ENCODE measurements at regions not wholly inside any gene's neighbourhood (a gene's known extent, or its start where the extent isn't known, plus 50 kb on each side); places are given as distances from the start of the nearest gene placed in this dataset.

GRCh38 chr1:198936371-198937083 is 297.7 kb downstream of the PTPRC start:
- TF ChIP-seq RAD21 (conservative IDR thresholded peaks at IDR 0.05) (no peak), TAF1 (IDR thresholded peaks at IDR 0.05; ENCODE audit: low read depth) (no peak), POLR2AphosphoS5 (IDR thresholded peaks at IDR 0.05) (no peak)
- TF ChIP-seq, protein P1, sequence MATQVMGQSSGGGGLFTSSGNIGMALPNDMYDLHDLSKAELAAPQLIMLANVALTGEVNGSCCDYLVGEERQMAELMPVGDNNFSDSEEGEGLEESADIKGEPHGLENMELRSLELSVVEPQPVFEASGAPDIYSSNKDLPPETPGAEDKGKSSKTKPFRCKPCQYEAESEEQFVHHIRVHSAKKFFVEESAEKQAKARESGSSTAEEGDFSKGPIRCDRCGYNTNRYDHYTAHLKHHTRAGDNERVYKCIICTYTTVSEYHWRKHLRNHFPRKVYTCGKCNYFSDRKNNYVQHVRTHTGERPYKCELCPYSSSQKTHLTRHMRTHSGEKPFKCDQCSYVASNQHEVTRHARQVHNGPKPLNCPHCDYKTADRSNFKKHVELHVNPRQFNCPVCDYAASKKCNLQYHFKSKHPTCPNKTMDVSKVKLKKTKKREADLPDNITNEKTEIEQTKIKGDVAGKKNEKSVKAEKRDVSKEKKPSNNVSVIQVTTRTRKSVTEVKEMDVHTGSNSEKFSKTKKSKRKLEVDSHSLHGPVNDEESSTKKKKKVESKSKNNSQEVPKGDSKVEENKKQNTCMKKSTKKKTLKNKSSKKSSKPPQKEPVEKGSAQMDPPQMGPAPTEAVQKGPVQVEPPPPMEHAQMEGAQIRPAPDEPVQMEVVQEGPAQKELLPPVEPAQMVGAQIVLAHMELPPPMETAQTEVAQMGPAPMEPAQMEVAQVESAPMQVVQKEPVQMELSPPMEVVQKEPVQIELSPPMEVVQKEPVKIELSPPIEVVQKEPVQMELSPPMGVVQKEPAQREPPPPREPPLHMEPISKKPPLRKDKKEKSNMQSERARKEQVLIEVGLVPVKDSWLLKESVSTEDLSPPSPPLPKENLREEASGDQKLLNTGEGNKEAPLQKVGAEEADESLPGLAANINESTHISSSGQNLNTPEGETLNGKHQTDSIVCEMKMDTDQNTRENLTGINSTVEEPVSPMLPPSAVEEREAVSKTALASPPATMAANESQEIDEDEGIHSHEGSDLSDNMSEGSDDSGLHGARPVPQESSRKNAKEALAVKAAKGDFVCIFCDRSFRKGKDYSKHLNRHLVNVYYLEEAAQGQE (IDR thresholded peaks at IDR 0.05; ENCODE audit: borderline replicate concordance), result peak; percentile 78
- no peaks in the 10 kb centered on the region for H3K27me3 ChIP-seq (ENCODE audit: insufficient read depth, low read depth, low read length)
- H3K4me2 ChIP-seq (ENCODE audit: low read length), result peak overlapping the region; percentile 30
- H3K9me3 ChIP-seq (ENCODE audit: low read length), result no peaks in the 10 kb centered on the region
- no peaks in the 10 kb centered on the region for H3K36me3 ChIP-seq (ENCODE audit: insufficient read depth, low read length)
- H3K4me3 ChIP-seq (ENCODE audit: low read length), result peak overlapping the region; percentile 72
- H3K27ac ChIP-seq (ENCODE audit: low read length), result peak overlapping the region; percentile 80
- H4K20me1 ChIP-seq (ENCODE audit: insufficient read depth), result no peaks in the 10 kb centered on the region
- H2AFZ ChIP-seq (ENCODE audit: low read depth, low read length), result no peak overlapping the region
- H3K9me2 ChIP-seq (ENCODE audit: insufficient read depth, low read length), result no peaks in the 10 kb centered on the region
- no peaks in the 10 kb centered on the region for H3F3A ChIP-seq (ENCODE audit: insufficient read depth, low read length, poor library complexity, severe bottlenecking)
- peak overlapping the region; percentile 70 for H3K9ac ChIP-seq (ENCODE audit: low read length)
- peaks cover 49% of the 10 kb centered on the region for H3K79me2 ChIP-seq (replicated peaks; ENCODE audit: insufficient read depth, low read length)

DNA sequence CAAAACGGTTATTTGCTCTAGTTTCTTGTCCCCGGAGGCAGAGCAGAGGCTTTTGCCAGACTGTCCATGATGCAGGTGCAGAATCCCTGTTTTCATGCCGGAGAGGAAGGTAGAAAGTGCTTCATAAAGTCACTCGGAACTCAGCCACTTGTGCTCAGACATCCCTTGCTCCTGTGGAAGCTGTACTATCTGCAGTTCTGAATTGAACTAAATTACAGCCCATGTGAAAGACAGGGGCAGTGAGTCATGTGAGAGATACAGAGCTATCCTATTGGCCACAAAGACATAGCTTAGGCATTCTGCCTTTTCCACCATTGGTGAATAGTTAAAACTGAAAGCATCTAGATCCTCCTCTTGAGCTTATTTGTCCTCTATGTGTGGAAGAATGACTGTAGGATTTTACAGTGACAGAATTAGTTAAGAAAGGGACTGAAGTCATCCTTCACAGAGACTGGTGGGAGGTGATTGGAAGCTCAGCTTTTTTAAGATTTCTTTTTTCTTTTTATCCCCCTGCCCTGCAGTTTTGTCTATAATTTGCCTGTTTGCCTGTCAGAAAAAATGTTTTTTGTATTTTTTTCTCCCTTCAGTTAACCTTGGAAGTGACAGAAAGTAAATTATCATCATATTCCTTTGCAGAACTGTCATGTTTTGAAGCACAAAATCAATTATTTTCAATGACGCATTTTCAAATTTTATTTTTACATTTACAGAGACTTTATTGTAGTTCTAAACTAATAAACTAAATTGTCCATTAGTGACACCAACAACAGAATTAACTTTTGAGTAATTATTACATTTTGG is 298.6 kb downstream of the PTPRC start:
- Histone ChIP-seq H3K9ac (ENCODE audit: low read length) (peak overlapping the region; percentile 70), H2AFZ (ENCODE audit: low read depth, low read length) (no peak overlapping the region), H3K36me3 (ENCODE audit: insufficient read depth, low read length) (no peaks in the 10 kb centered on the region), H3K9me3 (ENCODE audit: low read length) (no peaks in the 10 kb centered on the region), H3K27ac (ENCODE audit: low read length) (peak overlapping the region; percentile 80), H4K20me1 (ENCODE audit: insufficient read depth) (no peaks in the 10 kb centered on the region), H3K27me3 (ENCODE audit: insufficient read depth, low read depth, low read length) (no peaks in the 10 kb centered on the region), H3K79me2 (replicated peaks; ENCODE audit: insufficient read depth, low read length) (peaks cover 40% of the 10 kb centered on the region), H3F3A (ENCODE audit: insufficient read depth, low read length, poor library complexity, severe bottlenecking) (no peaks in the 10 kb centered on the region), H3K4me2 (ENCODE audit: low read length) (peak overlapping the region; percentile 36), H3K4me3 (ENCODE audit: low read length) (peak overlapping the region; percentile 72), H3K9me2 (ENCODE audit: insufficient read depth, low read length) (no peaks in the 10 kb centered on the region)
- TF ChIP-seq SMC3 (conservative IDR thresholded peaks at IDR 0.05; ENCODE audit: poor library complexity), result peak; percentile 15
- no peak for TF ChIP-seq EZH2 (IDR thresholded peaks at IDR 0.05; ENCODE audit: borderline replicate concordance, insufficient read depth, low read length, poor library complexity, severe bottlenecking)
- TF ChIP-seq MXI1 (conservative IDR thresholded peaks at IDR 0.05; ENCODE audit: poor library complexity, severe bottlenecking), result peak; percentile 57
- no peak for TF ChIP-seq EP300 (conservative IDR thresholded peaks at IDR 0.05; ENCODE audit: poor library complexity, severe bottlenecking)
- peak; percentile 77 for TF ChIP-seq TAF1 (IDR thresholded peaks at IDR 0.05; ENCODE audit: low read depth)
- TF ChIP-seq CTCF (IDR thresholded peaks at IDR 0.05; ENCODE audit: poor library complexity, severe bottlenecking), result no peak
- peak; percentile 84 for TF ChIP-seq POLR2AphosphoS5 (IDR thresholded peaks at IDR 0.05)
- no peak for TF ChIP-seq RAD21 (conservative IDR thresholded peaks at IDR 0.05)
- TF ChIP-seq, protein P1 (IDR thresholded peaks at IDR 0.05; ENCODE audit: borderline replicate concordance), result peak; percentile 81

Data from neural cell (in vitro differentiated cells).